ENCODE measurements at regions not wholly inside any gene's neighbourhood (a gene's known extent, or its start where the extent isn't known, plus 50 kb on each side); places are given as distances from the start of the nearest gene placed in this dataset.

- no peaks in the 10 kb centered on the region for H3K4me1 Mint-ChIP-seq
- no peaks in the 10 kb centered on the region for H3K36me3 Mint-ChIP-seq (ENCODE audit: low read depth)
- DNase-seq (no peak), ATAC-seq (no peak)
- no peak overlapping the region for H3K27ac Mint-ChIP-seq
- H3K9me3 ChIP-seq (ENCODE audit: control insufficient read depth, low read length, poor library complexity, severe bottlenecking): no peaks in the 10 kb centered on the region
- H3K4me3 Mint-ChIP-seq: no peak overlapping the region
- H3K27me3 Mint-ChIP-seq: peaks cover 63% of the 10 kb centered on the region
Measured at GRCh38 chr2:176388861-176389260, 119.6 kb downstream of the MTX2 start.

- Mint-ChIP-seq H3K27me3 (peaks cover 60% of the 10 kb centered on the region), H3K4me1 (no peaks in the 10 kb centered on the region), H3K36me3 (ENCODE audit: low read depth) (no peaks in the 10 kb centered on the region), H3K4me3 (no peak overlapping the region), H3K27ac (no peak overlapping the region)
- DNase-seq: no peak
- ATAC-seq: no peak
- no peaks in the 10 kb centered on the region for H3K9me3 ChIP-seq (ENCODE audit: control insufficient read depth, low read length, poor library complexity, severe bottlenecking)
Measured at GRCh38 chr2:176390276-176391147, 121.3 kb downstream of the MTX2 start.

- DNase-seq (no peak), ATAC-seq (no peak)
- Mint-ChIP-seq H3K4me3 (no peak overlapping the region), H3K27me3 (peaks cover 60% of the 10 kb centered on the region), H3K36me3 (ENCODE audit: low read depth) (no peaks in the 10 kb centered on the region), H3K27ac (no peak overlapping the region), H3K4me1 (no peaks in the 10 kb centered on the region)
- no peaks in the 10 kb centered on the region for H3K9me3 ChIP-seq (ENCODE audit: control insufficient read depth, low read length, poor library complexity, severe bottlenecking)
Measured at GRCh38 chr2:176391148-176391419, 121.8 kb downstream of the MTX2 start.

- Mint-ChIP-seq H3K27me3 (peaks cover 60% of the 10 kb centered on the region), H3K27ac (no peak overlapping the region)
- ATAC-seq: no peak
Measured at GRCh38 chr2:176392249-176392648, 123.0 kb downstream of the MTX2 start.

GRCh38 chr2:176392744-176393414 is 123.6 kb downstream of the MTX2 start:
- no peak for DNase-seq
- H3K27me3 Mint-ChIP-seq: peaks cover 57% of the 10 kb centered on the region
- no peaks in the 10 kb centered on the region for H3K9me3 ChIP-seq (ENCODE audit: control insufficient read depth, low read length, poor library complexity, severe bottlenecking)
- ATAC-seq: no peak
- no peak overlapping the region for H3K27ac Mint-ChIP-seq
- no peak overlapping the region for H3K4me3 Mint-ChIP-seq
- H3K36me3 Mint-ChIP-seq (ENCODE audit: low read depth): no peaks in the 10 kb centered on the region
- peaks cover 3% of the 10 kb centered on the region for H3K4me1 Mint-ChIP-seq

More at GRCh38 chr2:176392249-176392648, 123.0 kb downstream of the MTX2 start:
- H3K36me3 Mint-ChIP-seq (ENCODE audit: low read depth): no peaks in the 10 kb centered on the region
- H3K4me1 Mint-ChIP-seq: peaks cover 3% of the 10 kb centered on the region
- DNase-seq: no peak
- no peaks in the 10 kb centered on the region for H3K9me3 ChIP-seq (ENCODE audit: control insufficient read depth, low read length, poor library complexity, severe bottlenecking)
- no peak overlapping the region for H3K4me3 Mint-ChIP-seq

- no peaks in the 10 kb centered on the region for H3K9me3 ChIP-seq (ENCODE audit: control insufficient read depth, low read length, poor library complexity, severe bottlenecking)
- no peak overlapping the region for H3K27ac Mint-ChIP-seq
- DNase-seq: no peak
- ATAC-seq: no peak
- peaks cover 3% of the 10 kb centered on the region for H3K4me1 Mint-ChIP-seq
- peaks cover 55% of the 10 kb centered on the region for H3K27me3 Mint-ChIP-seq
- H3K36me3 Mint-ChIP-seq (ENCODE audit: low read depth): no peaks in the 10 kb centered on the region
- no peak overlapping the region for H3K4me3 Mint-ChIP-seq
Measured at GRCh38 chr2:176395273-176395854, 126.1 kb downstream of the MTX2 start.

GRCh38 chr2:176398243-176399073 is 129.2 kb downstream of the MTX2 start:
- Mint-ChIP-seq H3K4me1 (peaks cover 3% of the 10 kb centered on the region), H3K4me3 (no peak overlapping the region)

GRCh38 chr2:176399074-176399598 is 129.9 kb downstream of the MTX2 start:
- peaks cover 45% of the 10 kb centered on the region for H3K27me3 Mint-ChIP-seq
- DNase-seq: no peak

More at GRCh38 chr2:176398243-176399073, 129.2 kb downstream of the MTX2 start:
- ATAC-seq (no peak), DNase-seq (no peak)
- H3K27me3 Mint-ChIP-seq: peaks cover 49% of the 10 kb centered on the region
- no peaks in the 10 kb centered on the region for H3K36me3 Mint-ChIP-seq (ENCODE audit: low read depth)
- H3K9me3 ChIP-seq (ENCODE audit: control insufficient read depth, low read length, poor library complexity, severe bottlenecking): no peaks in the 10 kb centered on the region
- H3K27ac Mint-ChIP-seq: no peak overlapping the region

GRCh38 chr2:176405477-176405876 is 136.2 kb downstream of the MTX2 start:
- H3K4me3 Mint-ChIP-seq: no peak overlapping the region
- no peaks in the 10 kb centered on the region for H3K9me3 ChIP-seq (ENCODE audit: control insufficient read depth, low read length, poor library complexity, severe bottlenecking)
- ATAC-seq (no peak), DNase-seq (no peak)
- H3K4me1 Mint-ChIP-seq: no peaks in the 10 kb centered on the region
- no peak overlapping the region for H3K27ac Mint-ChIP-seq
- H3K36me3 Mint-ChIP-seq (ENCODE audit: low read depth): peaks cover 4% of the 10 kb centered on the region
- H3K27me3 Mint-ChIP-seq: peaks cover 44% of the 10 kb centered on the region

More at GRCh38 chr2:176399074-176399598, 129.9 kb downstream of the MTX2 start:
- H3K36me3 Mint-ChIP-seq (ENCODE audit: low read depth): no peaks in the 10 kb centered on the region
- no peak for ATAC-seq
- no peak overlapping the region for H3K4me3 Mint-ChIP-seq
- no peak overlapping the region for H3K27ac Mint-ChIP-seq
- H3K4me1 Mint-ChIP-seq: peaks cover 3% of the 10 kb centered on the region
- H3K9me3 ChIP-seq (ENCODE audit: control insufficient read depth, low read length, poor library complexity, severe bottlenecking): no peaks in the 10 kb centered on the region

- Mint-ChIP-seq H3K27me3 (peaks cover 52% of the 10 kb centered on the region), H3K36me3 (ENCODE audit: low read depth) (peaks cover 4% of the 10 kb centered on the region), H3K4me1 (no peaks in the 10 kb centered on the region), H3K27ac (no peak overlapping the region), H3K4me3 (no peak overlapping the region)
- H3K9me3 ChIP-seq (ENCODE audit: control insufficient read depth, low read length, poor library complexity, severe bottlenecking): no peaks in the 10 kb centered on the region
- ATAC-seq (no peak), DNase-seq (no peak)
Measured at GRCh38 chr2:176407706-176408105, 138.5 kb downstream of the MTX2 start.

GRCh38 chr2:176409671-176410070 is 140.4 kb downstream of the MTX2 start:
- ATAC-seq: no peak
- no peaks in the 10 kb centered on the region for H3K9me3 ChIP-seq (ENCODE audit: control insufficient read depth, low read length, poor library complexity, severe bottlenecking)
- Mint-ChIP-seq H3K4me1 (no peaks in the 10 kb centered on the region), H3K4me3 (no peak overlapping the region), H3K36me3 (ENCODE audit: low read depth) (peaks cover 4% of the 10 kb centered on the region), H3K27ac (no peak overlapping the region), H3K27me3 (peaks cover 59% of the 10 kb centered on the region)
- no peak for DNase-seq

- H3K4me3 Mint-ChIP-seq: no peak overlapping the region
- DNase-seq: no peak
- H3K4me1 Mint-ChIP-seq: no peaks in the 10 kb centered on the region
- H3K36me3 Mint-ChIP-seq (ENCODE audit: low read depth): peaks cover 4% of the 10 kb centered on the region
- peaks cover 73% of the 10 kb centered on the region for H3K27me3 Mint-ChIP-seq
- H3K9me3 ChIP-seq (ENCODE audit: control insufficient read depth, low read length, poor library complexity, severe bottlenecking): peaks cover 4% of the 10 kb centered on the region
- ATAC-seq: no peak
- no peak overlapping the region for H3K27ac Mint-ChIP-seq
Measured at GRCh38 chr2:176412136-176412535, 142.9 kb downstream of the MTX2 start.

- DNase-seq (no peak), ATAC-seq (no peak)
- H3K9me3 ChIP-seq (ENCODE audit: control insufficient read depth, low read length, poor library complexity, severe bottlenecking): peaks cover 4% of the 10 kb centered on the region
- Mint-ChIP-seq H3K36me3 (ENCODE audit: low read depth) (peaks cover 4% of the 10 kb centered on the region), H3K27ac (no peak overlapping the region), H3K27me3 (peaks cover 66% of the 10 kb centered on the region), H3K4me1 (peaks cover 1% of the 10 kb centered on the region), H3K4me3 (no peak overlapping the region)
Measured at GRCh38 chr2:176413786-176414185, 144.5 kb downstream of the MTX2 start.
